Panc1 (cell line): ENCODE measurements at regions not wholly inside any gene's neighbourhood (a gene's known extent, or its start where the extent isn't known, plus 50 kb on each side); places are given as distances from the start of the nearest gene placed in this dataset.

Experiments used
- ATAC-seq: fragments of 200-7000 bp; cut with Tn5 transposase; 2 replicates; pipeline ENCODE4 v1.9.1; 2020; ENCODE audit warnings: mild to moderate bottlenecking, moderate library complexity
- BruUV-seq: library from RNA; stranded (reverse); fragments of 400-500 nt; replicated peaks from 2 replicates; lab custom pipeline; 2021; lab: Mats Ljungman, UMichigan
- CTCF ChIA-PET: fragments of 300-600 bp; sonication (Branson Sonifier 250); formaldehyde crosslinking; loops from one replicate; lab custom pipeline; 2022; ENCODE audit warnings: antibody characterized with exemption; lab: Charles Lee
- POLR2A ChIA-PET: fragments of 300-600 bp; sonication (Branson Sonifier 250); formaldehyde crosslinking; loops from one replicate; lab custom pipeline; 2022; ENCODE audit warnings: antibody characterized with exemption; lab: Charles Lee
- DNase-seq: peaks from one replicate; pipeline ENCODE4 v3.0.0-alpha.2; 2010; ENCODE audit warnings: low read depth, low spot score
- H3K27ac ChIP-seq: 2 replicates; pipeline ENCODE4 v1.5.1; 2011; ENCODE audit warnings: mild to moderate bottlenecking, low read length, inconsistent platforms
- H3K27me3 ChIP-seq: fragments of 200-500 bp; sonication (Bioruptor generic); 2 replicates; pipeline ENCODE4 v1.6.0; 2014; ENCODE audit warnings: low read length, inconsistent platforms; ENCODE audit not compliant: control insufficient read depth, insufficient read depth
- H3K36me3 ChIP-seq: fragments of 200-500 bp; sonication (Bioruptor generic); 2 replicates; pipeline ENCODE4 v1.5.1; 2014; ENCODE audit warnings: inconsistent platforms, mild to moderate bottlenecking, low read length, moderate library complexity; ENCODE audit not compliant: control insufficient read depth, insufficient read depth
- H3K4me1 ChIP-seq: 2 replicates; pipeline ENCODE4 v1.5.1; 2011; ENCODE audit warnings: inconsistent platforms, mild to moderate bottlenecking, low read length, moderate library complexity; ENCODE audit not compliant: control insufficient read depth, insufficient read depth
- H3K4me3 ChIP-seq, 2 experiments: 2 replicates each; pipeline ENCODE4 v1.5.1; 2011 to 2012; ENCODE audit warnings: low read depth in 2 of 2, low read length in 2 of 2, mild to moderate bottlenecking in 2 of 2, inconsistent platforms in 1 of 2, moderate library complexity in 1 of 2
- H3K9me3 ChIP-seq: fragments of 200-500 bp; sonication (Bioruptor generic); 2 replicates; pipeline ENCODE4 v1.5.1; 2014; ENCODE audit warnings: low read depth, mild to moderate bottlenecking, inconsistent platforms, low read length, moderate library complexity; ENCODE audit not compliant: control insufficient read depth, insufficient read depth
- CTCF ChIP-seq: fragments of 450-650 bp; IDR thresholded peaks from 2 replicates; pipeline ENCODE4 v1.5.1; 2017; ENCODE audit warnings: mild to moderate bottlenecking
- POLR2AphosphoS5 ChIP-seq: IDR thresholded peaks from 2 replicates; pipeline ENCODE4 v1.6.1; 2012; ENCODE audit warnings: mild to moderate bottlenecking, low read depth, low read length, moderate library complexity
- REST ChIP-seq, 2 experiments: IDR thresholded peaks; 2 replicates each; pipeline ENCODE4 v1.6.1; 2011 to 2012; ENCODE audit warnings: low read depth in 2 of 2, control low read depth in 1 of 2, low read length in 1 of 2, mild to moderate bottlenecking in 1 of 2, moderate library complexity in 1 of 2; ENCODE audit not compliant: insufficient read depth in 1 of 2
- SIN3A ChIP-seq: IDR thresholded peaks from 2 replicates; pipeline ENCODE4 v1.6.1; 2012; ENCODE audit warnings: low read depth, mild to moderate bottlenecking, low read length, moderate library complexity, borderline replicate concordance; ENCODE audit not compliant: insufficient read depth
- TCF7L2 ChIP-seq: IDR thresholded peaks from 2 replicates; pipeline ENCODE4 v1.6.1; 2011; ENCODE audit warnings: mild to moderate bottlenecking, low read depth, low read length, inconsistent platforms
- in situ Hi-C: cut with HindIII; loops from 2 replicates; pipeline ENCODE4 v1.10.0; 2016; ENCODE audit warnings: low sequenced_read_pairs, low pct_unique_long_range_greater_than_20kb
- intact Hi-C: fragments of 100-400 bp; cut with micrococcal nuclease; formaldehyde crosslinking; loops from one replicate; pipeline ENCODE4 v1.10.0; 2022; ENCODE audit not compliant: unreplicated experiment

- intact Hi-C loops (no loop called here), in situ Hi-C loops (no loop called here)
- no peak for DNase-seq
- CTCF ChIA-PET: no interaction called here
- no peak for ATAC-seq
- no peaks in the 10 kb centered on the region for H3K36me3 ChIP-seq
- BruUV-seq: no TSS peak
- H3K9me3 ChIP-seq: no peaks in the 10 kb centered on the region
- POLR2A ChIA-PET: no interaction called here
- TF ChIP-seq SIN3A: no peak
- TF ChIP-seq TCF7L2: no peak
- TF ChIP-seq CTCF: no peak
- no peak for TF ChIP-seq REST (IDR thresholded peaks at IDR 0.05; ENCODE audit: insufficient read depth in 1 of 2, low read depth in 2 of 2, low read length in 1 of 2)
- no peaks in the 10 kb centered on the region for H3K27me3 ChIP-seq
- H3K27ac ChIP-seq: no peak overlapping the region
- no peak overlapping the region for H3K4me3 ChIP-seq
- H3K4me1 ChIP-seq: no peaks in the 10 kb centered on the region
Observed at GRCh38 chr5:24264547-24264946, 380.2 kb downstream of the CDH10 start.

- TF ChIP-seq CTCF (no peak), REST (IDR thresholded peaks at IDR 0.05; ENCODE audit: insufficient read depth in 1 of 2, low read depth in 2 of 2, low read length in 1 of 2) (no peak), SIN3A (no peak), POLR2AphosphoS5 (no peak), TCF7L2 (no peak)
- POLR2A ChIA-PET: no interaction called here
- intact Hi-C loops: no loop called here
- in situ Hi-C loops: no loop called here
- CTCF ChIA-PET: no interaction called here
- ATAC-seq: no peak
- Histone ChIP-seq H3K36me3 (no peaks in the 10 kb centered on the region), H3K27me3 (no peaks in the 10 kb centered on the region), H3K4me3 (no peak overlapping the region), H3K9me3 (no peaks in the 10 kb centered on the region), H3K4me1 (no peaks in the 10 kb centered on the region), H3K27ac (no peak overlapping the region)
- no TSS peak for BruUV-seq
- no peak for DNase-seq
Observed at GRCh38 chr5:24265306-24265705, 379.5 kb downstream of the CDH10 start.
